ENCODE measurements at regions not wholly inside any gene's neighbourhood (a gene's known extent, or its start where the extent isn't known, plus 50 kb on each side); places are given as distances from the start of the nearest gene placed in this dataset.

DNA sequence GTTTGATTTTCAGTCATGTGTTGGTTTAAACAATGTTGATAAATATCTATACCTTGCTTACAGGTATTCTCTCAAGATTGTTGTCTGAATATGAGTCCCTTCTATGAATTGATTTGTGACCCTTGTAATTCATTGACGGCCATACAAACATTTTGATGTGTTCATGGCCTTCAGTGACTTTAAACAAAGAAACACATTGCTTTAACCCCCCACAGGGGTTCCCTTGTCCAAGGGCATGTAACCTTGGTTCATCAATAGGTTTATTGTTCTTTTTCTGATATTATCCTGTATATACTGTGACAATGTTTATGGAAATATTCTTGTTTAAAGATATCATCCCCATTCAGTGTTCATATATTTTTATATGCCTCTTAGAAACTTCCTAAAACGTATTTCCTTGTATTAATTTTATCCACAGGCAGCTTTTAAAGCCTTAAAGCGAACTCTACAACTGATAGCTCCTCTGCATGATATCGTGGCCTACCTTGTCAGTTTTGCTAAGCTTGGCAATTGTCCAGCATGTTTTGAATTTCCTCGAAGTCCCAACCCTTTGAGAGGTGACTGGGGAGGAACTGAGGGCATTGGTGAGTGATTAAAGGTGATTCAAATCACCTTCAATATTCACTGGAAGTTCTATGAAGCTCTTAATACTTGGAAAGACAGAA is 87.0 kb downstream of the CD164 start:
- no peak for DNase-seq

GRCh38 chr6:109292983-109293586 is 89.2 kb downstream of the CD164 start:
- no peak for DNase-seq

GRCh38 chr6:109292420-109292819 is 89.8 kb downstream of the CD164 start:
- DNase-seq, result no peak

- DNase-seq, result no peak
Observed at GRCh38 chr6:109291902-109292301, 90.4 kb downstream of the CD164 start.

DNA sequence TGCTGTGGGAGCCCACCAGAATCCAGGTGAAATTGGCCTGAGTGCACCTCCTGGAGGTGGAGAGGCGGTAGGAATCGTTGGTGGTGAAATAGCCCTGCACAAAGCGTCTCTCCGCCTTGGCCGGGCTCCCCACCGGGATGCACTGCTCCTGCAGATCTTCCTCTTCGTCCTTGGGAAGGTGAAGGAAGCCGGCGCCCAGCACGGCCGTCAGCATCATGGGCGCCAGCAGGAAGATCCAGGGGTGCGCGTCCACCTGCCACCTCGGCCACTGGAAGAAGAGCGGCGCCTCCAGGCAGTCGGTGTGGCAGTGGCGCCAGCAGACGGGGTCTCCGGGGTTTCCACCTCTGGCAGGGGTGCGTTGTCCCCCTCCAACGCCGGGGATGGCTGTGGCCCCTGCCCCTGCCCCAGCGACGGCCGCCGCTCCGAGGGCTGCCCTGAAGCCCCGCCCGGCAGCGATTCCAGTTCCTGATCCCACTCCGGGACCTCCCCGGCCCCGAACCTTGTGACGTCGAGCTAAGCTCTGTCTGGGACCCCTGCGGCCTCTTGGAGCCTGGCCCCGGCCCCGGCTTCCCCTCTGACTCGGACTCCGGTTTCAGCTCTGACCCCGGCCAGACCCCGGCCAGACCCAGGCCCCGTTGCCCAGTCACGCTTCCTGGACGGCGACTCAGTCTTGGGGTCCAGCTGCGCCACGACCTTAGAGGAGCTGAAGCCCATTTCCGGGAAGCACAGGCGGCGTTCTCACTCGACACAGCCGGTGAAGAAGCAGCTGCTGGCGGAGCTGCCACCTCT is 91.9 kb downstream of the CD164 start:
- DNase-seq, result no peak

GRCh38 chr6:109285366-109285765 is 96.9 kb downstream of the CD164 start:
- DNase-seq, result no peak

- DNase-seq, result no peak
Observed at GRCh38 chr6:109284675-109285074, 97.6 kb downstream of the CD164 start.

DNA sequence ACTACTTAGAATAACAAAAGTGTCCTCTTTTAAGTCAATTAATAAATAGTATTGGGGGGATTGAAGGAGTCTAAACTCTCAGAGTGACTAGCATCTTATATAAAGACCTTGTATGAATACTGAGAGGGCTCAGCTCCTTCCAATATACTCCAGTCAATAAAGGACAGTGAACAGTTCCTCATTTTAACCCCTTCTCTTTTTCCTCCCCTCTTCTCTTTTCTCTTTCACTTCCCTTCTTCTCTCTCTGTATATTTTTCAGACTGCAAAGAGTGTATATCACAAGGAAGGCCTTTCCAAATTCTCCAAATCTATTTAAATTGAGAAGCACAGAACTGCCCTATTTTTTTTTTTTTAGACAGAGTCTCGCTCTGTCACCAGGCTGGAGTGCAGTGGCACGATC is 99.5 kb downstream of the CD164 start:
- no peak for DNase-seq

DNA sequence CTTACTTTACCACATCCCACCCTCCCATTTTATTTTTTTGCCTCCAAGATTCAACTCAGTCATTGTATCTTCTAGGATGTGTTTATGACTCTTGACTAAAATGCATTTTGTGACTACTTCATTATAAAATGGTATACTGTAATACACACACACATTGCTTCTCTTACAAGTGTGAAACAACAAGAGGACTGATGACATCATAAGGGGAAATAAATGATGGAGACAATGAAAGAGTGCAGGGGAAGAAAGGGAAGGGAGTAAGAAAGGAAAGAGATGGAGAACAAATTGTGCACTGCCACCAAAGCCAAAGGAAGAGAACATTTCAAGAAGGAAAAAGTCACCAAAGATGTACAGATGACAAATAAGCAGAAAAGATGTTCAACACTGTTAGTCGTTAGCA is 102.6 kb downstream of the CD164 start:
- DNase-seq, result no peak

DNA sequence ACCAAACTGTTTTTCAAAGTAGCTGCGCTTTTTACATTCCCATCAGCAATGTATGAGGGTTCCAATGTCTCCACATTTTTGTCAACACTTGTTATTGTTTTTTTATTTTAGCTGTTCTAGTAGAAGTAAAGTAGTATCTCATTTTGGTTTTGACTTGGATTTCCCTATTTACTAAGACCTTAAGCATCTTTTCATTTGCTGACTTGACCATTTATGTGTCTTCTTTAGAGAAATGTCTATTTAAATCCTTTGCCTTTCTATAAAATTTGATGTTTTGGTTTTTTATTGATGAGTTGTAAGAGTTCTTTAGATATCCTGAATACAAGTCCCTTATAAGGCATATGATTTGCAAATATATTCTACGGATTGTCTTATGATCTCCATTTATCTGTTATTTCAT is 110.6 kb downstream of the CD164 start:
- no peak for DNase-seq

GRCh38 chr6:109269953-109270517 is 112.2 kb downstream of the CD164 start:
- DNase-seq, result no peak

DNA sequence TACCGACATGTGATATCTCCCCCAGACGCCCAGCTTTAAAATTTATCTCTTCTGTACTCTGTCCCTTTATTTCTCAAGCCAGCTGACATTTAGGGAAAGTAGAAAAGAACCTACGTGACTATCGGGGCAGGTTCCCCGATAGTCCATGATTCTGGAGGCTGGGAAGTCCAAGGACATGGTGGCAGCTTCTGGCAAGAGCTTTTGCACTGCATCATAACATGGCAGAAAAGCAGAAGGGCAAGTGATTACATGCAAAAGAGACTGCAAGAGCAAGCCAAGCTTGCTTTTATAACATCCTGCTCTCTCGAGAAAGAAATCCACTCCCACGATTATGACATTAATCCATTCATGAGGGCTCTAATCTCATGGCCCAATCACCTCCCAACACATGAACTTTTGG is 113.2 kb downstream of the CD164 start:
- DNase-seq, result no peak

- no peak for DNase-seq
Observed at GRCh38 chr6:109265530-109265929, 116.7 kb downstream of the CD164 start.

DNA sequence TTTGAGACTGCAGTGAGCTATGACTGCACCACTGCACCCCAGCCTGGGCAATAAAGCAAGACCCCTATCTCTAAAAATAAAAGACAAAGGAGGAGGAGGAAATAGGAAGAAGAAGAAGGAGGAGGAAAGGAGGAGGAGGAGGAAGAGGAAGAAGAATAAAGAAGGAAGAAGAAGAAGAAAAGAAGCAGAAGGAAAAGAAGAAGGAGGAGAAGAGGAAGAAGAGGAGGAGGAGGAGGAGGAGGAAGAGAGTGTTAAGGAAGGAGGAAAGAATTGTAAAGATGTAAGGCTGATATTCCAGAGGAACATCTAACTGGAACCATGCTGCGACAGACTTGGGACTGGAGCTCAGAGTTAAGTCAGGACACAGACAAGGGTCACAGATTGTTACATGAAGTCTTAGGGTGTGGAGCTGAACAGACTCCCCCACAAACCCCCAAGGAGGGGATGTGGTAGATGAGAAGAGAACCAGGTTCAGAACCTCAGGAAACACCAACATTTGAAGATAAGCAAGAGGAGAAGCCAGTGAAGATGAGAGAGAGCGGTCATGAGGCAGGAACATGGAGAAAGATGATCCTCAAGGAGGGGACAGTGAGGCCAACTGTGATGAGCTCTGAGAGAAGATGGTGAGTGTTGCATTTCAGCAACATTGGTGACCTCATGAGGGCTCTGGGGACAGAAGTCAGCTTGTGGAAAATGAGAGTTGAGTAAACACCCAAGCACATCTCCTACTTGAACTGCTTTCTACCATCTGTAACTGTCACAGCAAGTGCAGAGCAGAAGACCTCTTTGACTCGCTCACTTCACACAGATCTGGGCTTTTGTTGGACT is 118.2 kb downstream of the CD164 start:
- no peak for DNase-seq

DNA sequence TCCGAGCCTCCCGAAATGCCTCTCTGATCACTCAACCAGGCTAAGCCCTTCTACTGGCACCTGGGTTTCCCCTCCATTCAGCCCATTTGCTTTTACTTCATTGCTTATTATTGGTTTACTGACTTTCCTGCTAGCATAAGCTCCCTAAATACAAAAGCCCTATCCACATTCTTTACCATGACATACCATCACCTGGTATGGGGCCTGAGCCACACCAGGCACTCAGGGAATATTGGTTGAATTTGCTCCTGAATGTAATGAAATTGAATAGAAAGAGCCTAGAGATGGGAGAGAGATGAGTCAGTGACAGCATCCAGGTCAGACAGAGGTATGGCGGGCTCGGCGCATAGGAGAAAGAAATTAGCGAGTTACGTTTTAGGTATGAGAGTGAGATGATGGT is 120.0 kb downstream of the CD164 start:
- DNase-seq, result no peak

GRCh38 chr6:109261811-109262210 is 120.5 kb downstream of the CD164 start:
- no peak for DNase-seq

DNA sequence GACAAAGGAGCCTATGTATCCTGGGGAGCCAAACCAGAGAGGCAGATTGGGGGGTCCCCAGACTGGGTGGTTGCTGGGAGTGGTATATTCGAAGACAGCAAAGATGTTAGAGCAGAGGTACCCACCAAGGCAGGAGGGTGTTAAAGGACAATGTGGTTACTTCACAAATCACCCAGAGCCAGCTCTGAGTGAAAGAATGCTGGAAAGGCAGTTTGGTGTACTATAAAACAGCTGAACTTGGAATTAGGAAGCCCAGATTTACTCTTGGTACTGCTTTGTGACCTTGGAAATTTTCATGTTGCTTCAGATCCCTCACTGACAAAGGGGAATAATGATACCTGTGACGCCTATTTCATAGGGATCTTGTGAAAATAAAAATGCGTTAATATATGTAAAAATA is 121.6 kb downstream of the CD164 start:
- DNase-seq, result no peak

DNA sequence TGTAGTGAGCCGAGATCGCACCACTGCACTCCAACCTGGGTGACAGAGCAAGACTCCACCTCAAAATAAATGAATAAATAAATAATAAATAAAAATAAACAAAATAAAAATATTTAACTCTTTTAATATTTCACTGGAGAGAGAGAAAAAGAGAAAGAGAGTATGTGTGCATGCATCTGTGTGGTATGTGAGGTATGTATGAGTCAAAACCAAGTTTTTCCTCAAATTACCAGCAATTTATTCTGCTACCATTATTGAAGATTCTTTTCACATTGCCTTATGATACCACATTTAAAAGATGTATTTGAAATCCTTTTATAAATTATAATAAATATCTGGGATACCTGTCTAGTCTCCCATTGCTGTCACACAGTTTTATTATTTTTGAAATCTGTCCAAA is 122.1 kb downstream of the CD164 start:
- no peak for DNase-seq

- DNase-seq, result no peak
Observed at GRCh38 chr6:109258129-109258528, 124.1 kb downstream of the CD164 start.

DNA sequence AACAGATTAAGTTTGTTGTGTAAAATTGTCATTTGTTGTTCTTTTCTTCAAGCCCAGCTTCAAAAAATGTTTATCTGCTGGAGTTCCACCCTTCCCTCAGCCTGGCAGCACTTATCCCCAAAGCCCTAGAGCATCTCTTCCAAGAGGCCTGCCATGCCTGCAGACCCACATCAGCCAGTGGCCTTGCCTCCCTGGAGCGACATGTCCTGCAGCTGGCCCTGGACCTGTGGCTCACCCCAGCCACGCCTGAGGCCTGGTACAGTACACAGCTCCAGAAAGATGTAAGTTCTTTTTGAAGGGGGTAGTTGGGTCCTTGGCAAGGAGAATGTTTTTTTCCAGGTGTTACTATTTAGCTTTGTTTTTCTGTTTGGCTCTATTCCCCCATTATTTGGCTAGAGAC is 124.8 kb downstream of the CD164 start:
- DNase-seq, result no peak

- no peak for DNase-seq
Observed at GRCh38 chr6:109255946-109256640, 126.2 kb downstream of the CD164 start.

GRCh38 chr6:109255087-109255486 is 127.2 kb downstream of the CD164 start:
- no peak for DNase-seq

All from activated CD4-positive, alpha-beta T cell treated with anti-CD3 and anti-CD28 coated beads for 4 hours (primary cell).